HCT116 (cell line): ENCODE measurements at regions not wholly inside any gene's neighbourhood (a gene's known extent, or its start where the extent isn't known, plus 50 kb on each side); places are given as distances from the start of the nearest gene placed in this dataset.

ENCODE experiments used
- CEBPB ChIP-seq: IDR thresholded peaks from 2 replicates; pipeline ENCODE4 v1.6.1; 2012; ENCODE audit warnings: low read depth
- EZH2 ChIP-seq: fragments of 200-600 bp; sonication (generic); IDR thresholded peaks from 2 replicates; pipeline ENCODE4 v1.6.1; 2017; ENCODE audit warnings: antibody characterized with exemption, mixed run types
- FOSL1 ChIP-seq: IDR thresholded peaks from 2 replicates; pipeline ENCODE4 v1.6.1; 2012; ENCODE audit warnings: low read depth
- JUND ChIP-seq: IDR thresholded peaks from 2 replicates; pipeline ENCODE4 v1.6.1; 2012
- POLR2A ChIP-seq: IDR thresholded peaks from 2 replicates; pipeline ENCODE4 v1.7.0; 2011; ENCODE audit warnings: borderline replicate concordance; ENCODE audit not compliant: insufficient read depth, insufficient read length; ENCODE audit errors: extremely low read depth
- POLR2AphosphoS5 ChIP-seq: IDR thresholded peaks from 2 replicates; pipeline ENCODE4 v1.6.1; 2011; ENCODE audit warnings: mild to moderate bottlenecking, low read depth, low read length, moderate library complexity
- SIN3A ChIP-seq: IDR thresholded peaks from 2 replicates; pipeline ENCODE4 v1.6.1; 2012; ENCODE audit warnings: low read depth
- ZFX ChIP-seq: fragments of 450-650 bp; IDR thresholded peaks from 2 replicates; pipeline ENCODE4 v1.6.1; 2017
- TF ChIP-seq, protein P1 (sequence below), 3 experiments: fragments of 200-600 bp in 1 of 3; sonication (generic) in 1 of 3; IDR thresholded peaks in 2 of 3; conservative IDR thresholded peaks in 1 of 3; 2 replicates each; pipeline ENCODE4 v1.5.1; 2012 to 2017; ENCODE audit warnings: low read depth in 2 of 3, low read length in 2 of 3, antibody characterized with exemption in 1 of 3, borderline replicate concordance in 1 of 3, control low read depth in 1 of 3, mild to moderate bottlenecking in 1 of 3, mixed read lengths in 1 of 3, mixed run types in 1 of 3, moderate library complexity in 1 of 3; ENCODE audit not compliant: insufficient read depth in 1 of 3

DNA sequence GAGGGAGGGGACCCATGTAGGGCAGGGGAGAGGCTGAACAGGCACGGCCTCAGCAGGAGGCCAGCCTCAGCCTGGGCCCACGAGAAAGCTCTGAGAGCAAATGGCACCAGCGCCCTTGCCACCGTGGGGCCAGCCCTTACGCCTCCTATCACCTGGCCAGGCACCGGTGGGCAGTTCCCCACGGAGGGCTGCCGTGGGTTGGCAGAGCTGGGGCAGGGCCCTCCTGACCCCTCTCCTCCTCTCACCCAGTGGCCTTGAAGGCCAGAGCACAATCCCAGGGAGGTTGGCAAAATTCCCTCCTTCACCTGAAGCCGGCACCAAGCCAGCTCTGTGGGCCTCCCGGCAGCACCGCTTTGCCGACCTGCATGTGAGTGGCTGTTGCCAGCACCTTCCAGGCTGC is 53.1 kb upstream of the ENPP7 start:
- TF ChIP-seq CEBPB (no peak), EZH2 (no peak), ZFX (no peak), FOSL1 (no peak), SIN3A (no peak), POLR2A (no peak), JUND (no peak), POLR2AphosphoS5 (no peak)
- TF ChIP-seq, protein P1, sequence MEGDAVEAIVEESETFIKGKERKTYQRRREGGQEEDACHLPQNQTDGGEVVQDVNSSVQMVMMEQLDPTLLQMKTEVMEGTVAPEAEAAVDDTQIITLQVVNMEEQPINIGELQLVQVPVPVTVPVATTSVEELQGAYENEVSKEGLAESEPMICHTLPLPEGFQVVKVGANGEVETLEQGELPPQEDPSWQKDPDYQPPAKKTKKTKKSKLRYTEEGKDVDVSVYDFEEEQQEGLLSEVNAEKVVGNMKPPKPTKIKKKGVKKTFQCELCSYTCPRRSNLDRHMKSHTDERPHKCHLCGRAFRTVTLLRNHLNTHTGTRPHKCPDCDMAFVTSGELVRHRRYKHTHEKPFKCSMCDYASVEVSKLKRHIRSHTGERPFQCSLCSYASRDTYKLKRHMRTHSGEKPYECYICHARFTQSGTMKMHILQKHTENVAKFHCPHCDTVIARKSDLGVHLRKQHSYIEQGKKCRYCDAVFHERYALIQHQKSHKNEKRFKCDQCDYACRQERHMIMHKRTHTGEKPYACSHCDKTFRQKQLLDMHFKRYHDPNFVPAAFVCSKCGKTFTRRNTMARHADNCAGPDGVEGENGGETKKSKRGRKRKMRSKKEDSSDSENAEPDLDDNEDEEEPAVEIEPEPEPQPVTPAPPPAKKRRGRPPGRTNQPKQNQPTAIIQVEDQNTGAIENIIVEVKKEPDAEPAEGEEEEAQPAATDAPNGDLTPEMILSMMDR (IDR thresholded peaks at IDR 0.05 in 2 of 3, conservative IDR thresholded peaks at IDR 0.05 in 1 of 3; ENCODE audit: borderline replicate concordance in 1 of 3, insufficient read depth in 1 of 3, low read depth in 2 of 3, low read length in 2 of 3): no peak
